Neural progenitor cell (in vitro differentiated cells): ENCODE measurements at regions not wholly inside any gene's neighbourhood (a gene's known extent, or its start where the extent isn't known, plus 50 kb on each side); places are given as distances from the start of the nearest gene placed in this dataset.

Experiments used
- DNase-seq: peaks from one replicate; pipeline ENCODE4 v3.0.0-alpha.2; 2016; ENCODE audit warnings: low spot score
- H2AFZ ChIP-seq: fragments of 200-600 bp; sonication (generic); replicated peaks from 2 replicates; pipeline ENCODE4 v1.6.1; 2016; ENCODE audit warnings: antibody characterized with exemption
- H3F3A ChIP-seq: fragments of 200-600 bp; sonication (generic); 2 replicates; pipeline ENCODE4 v1.6.1; 2016; ENCODE audit warnings: antibody characterized with exemption, low read depth
- H3K27ac ChIP-seq: fragments of 200-600 bp; sonication (generic); 2 replicates; pipeline ENCODE4 v1.5.1; 2016; ENCODE audit warnings: mild to moderate bottlenecking
- H3K27me3 ChIP-seq: fragments of 200-600 bp; sonication (generic); 2 replicates; pipeline ENCODE4 v1.6.1; 2016; ENCODE audit warnings: mild to moderate bottlenecking, moderate library complexity
- H3K36me3 ChIP-seq: fragments of 200-600 bp; sonication (generic); 2 replicates; pipeline ENCODE4 v1.5.1; 2016
- H3K4me1 ChIP-seq: fragments of 200-600 bp; sonication (generic); 2 replicates; pipeline ENCODE4 v1.6.1; 2016; ENCODE audit warnings: mixed run types
- H3K4me2 ChIP-seq: fragments of 200-600 bp; sonication (generic); 2 replicates; pipeline ENCODE4 v1.6.1; 2016
- H3K4me3 ChIP-seq: fragments of 200-600 bp; sonication (generic); 2 replicates; pipeline ENCODE4 v1.5.1; 2016
- H3K79me2 ChIP-seq: fragments of 200-600 bp; sonication (generic); 2 replicates; pipeline ENCODE4 v1.6.1; 2016; ENCODE audit warnings: low read depth
- H3K9ac ChIP-seq: fragments of 200-600 bp; sonication (generic); 2 replicates; pipeline ENCODE4 v1.6.1; 2016
- H3K9me3 ChIP-seq: fragments of 200-600 bp; sonication (generic); 2 replicates; pipeline ENCODE4 v1.5.1; 2016; ENCODE audit warnings: low read depth
- H4K20me1 ChIP-seq: fragments of 200-600 bp; sonication (generic); 2 replicates; pipeline ENCODE4 v1.6.1; 2016; ENCODE audit warnings: low read depth
- H3K27ac Mint-ChIP-seq: 3 replicates; pipeline ENCODE4 v1.8.0; 2021; ENCODE audit warnings: mixed read lengths
- H3K27me3 Mint-ChIP-seq: 2 replicates; pipeline ENCODE4 v1.8.0; 2022; ENCODE audit warnings: low read depth, mild to moderate bottlenecking, inconsistent platforms, moderate library complexity, mixed read lengths; ENCODE audit not compliant: insufficient read depth
- H3K36me3 Mint-ChIP-seq: 3 replicates; pipeline ENCODE4 v1.8.0; 2021; ENCODE audit warnings: mixed read lengths
- H3K4me1 Mint-ChIP-seq: 3 replicates; pipeline ENCODE4 v1.8.0; 2021; ENCODE audit warnings: mixed read lengths
- H3K4me3 Mint-ChIP-seq: 3 replicates; pipeline ENCODE4 v1.8.0; 2021; ENCODE audit warnings: mild to moderate bottlenecking, moderate library complexity, mixed read lengths
- H3K9me3 Mint-ChIP-seq: 3 replicates; pipeline ENCODE4 v1.8.0; 2020; ENCODE audit warnings: mixed read lengths
- EZH2 ChIP-seq: fragments of 200-600 bp; sonication (generic); IDR thresholded peaks from 2 replicates; pipeline ENCODE4 v1.6.1; 2017; ENCODE audit warnings: antibody characterized with exemption, mild to moderate bottlenecking, moderate library complexity
- EZH2phosphoT487 ChIP-seq: fragments of 200-600 bp; sonication (generic); IDR thresholded peaks from 2 replicates; pipeline ENCODE4 v1.6.1; 2017; ENCODE audit warnings: antibody characterized with exemption
- TF ChIP-seq, protein P1 (sequence below): fragments of 200-600 bp; sonication (generic); IDR thresholded peaks from 2 replicates; pipeline ENCODE4 v1.5.1; 2017; ENCODE audit warnings: antibody characterized with exemption, mild to moderate bottlenecking

DNA sequence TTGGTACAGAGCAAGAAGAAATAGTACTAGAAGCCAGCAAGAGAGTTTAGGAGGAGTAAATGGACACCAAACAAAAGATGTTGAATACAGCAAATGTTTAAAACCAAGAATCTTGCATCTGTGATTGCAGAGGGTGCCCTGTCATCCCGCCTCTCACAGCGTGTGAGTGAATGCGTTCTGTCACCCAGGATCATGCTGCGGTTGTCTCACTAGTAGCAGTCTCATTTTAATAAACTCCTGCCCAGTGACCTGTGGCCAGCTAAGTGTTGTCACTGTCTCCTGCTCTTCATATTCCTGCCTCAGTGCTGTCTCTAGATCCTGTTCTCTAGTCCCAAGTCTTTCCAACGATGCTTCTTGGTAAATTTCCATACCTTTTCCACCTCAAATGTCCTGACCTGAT, 584.6 kb downstream of the MCTP2 start:
- no peak for TF ChIP-seq EZH2
- TF ChIP-seq, protein P1, sequence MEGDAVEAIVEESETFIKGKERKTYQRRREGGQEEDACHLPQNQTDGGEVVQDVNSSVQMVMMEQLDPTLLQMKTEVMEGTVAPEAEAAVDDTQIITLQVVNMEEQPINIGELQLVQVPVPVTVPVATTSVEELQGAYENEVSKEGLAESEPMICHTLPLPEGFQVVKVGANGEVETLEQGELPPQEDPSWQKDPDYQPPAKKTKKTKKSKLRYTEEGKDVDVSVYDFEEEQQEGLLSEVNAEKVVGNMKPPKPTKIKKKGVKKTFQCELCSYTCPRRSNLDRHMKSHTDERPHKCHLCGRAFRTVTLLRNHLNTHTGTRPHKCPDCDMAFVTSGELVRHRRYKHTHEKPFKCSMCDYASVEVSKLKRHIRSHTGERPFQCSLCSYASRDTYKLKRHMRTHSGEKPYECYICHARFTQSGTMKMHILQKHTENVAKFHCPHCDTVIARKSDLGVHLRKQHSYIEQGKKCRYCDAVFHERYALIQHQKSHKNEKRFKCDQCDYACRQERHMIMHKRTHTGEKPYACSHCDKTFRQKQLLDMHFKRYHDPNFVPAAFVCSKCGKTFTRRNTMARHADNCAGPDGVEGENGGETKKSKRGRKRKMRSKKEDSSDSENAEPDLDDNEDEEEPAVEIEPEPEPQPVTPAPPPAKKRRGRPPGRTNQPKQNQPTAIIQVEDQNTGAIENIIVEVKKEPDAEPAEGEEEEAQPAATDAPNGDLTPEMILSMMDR: no peak
- no peak for TF ChIP-seq EZH2phosphoT487
- no peaks in the 10 kb centered on the region for H3K27me3 ChIP-seq
- no peaks in the 10 kb centered on the region for H3K9me3 ChIP-seq
- H3K9ac ChIP-seq: no peak overlapping the region
- no peaks in the 10 kb centered on the region for H3K36me3 ChIP-seq
- H3K79me2 ChIP-seq: no peaks in the 10 kb centered on the region
- Mint-ChIP-seq H3K36me3 (no peaks in the 10 kb centered on the region), H3K9me3 (no peaks in the 10 kb centered on the region), H3K4me1 (no peaks in the 10 kb centered on the region), H3K27ac (peak overlapping the region; percentile 11), H3K4me3 (no peak overlapping the region), H3K27me3 (peaks cover 5% of the 10 kb centered on the region)
- H3K4me3 ChIP-seq: no peak overlapping the region
- no peaks in the 10 kb centered on the region for H3K4me1 ChIP-seq
- no peak overlapping the region for H3K4me2 ChIP-seq
- peak overlapping the region; percentile 65 for H2AFZ ChIP-seq
- no peaks in the 10 kb centered on the region for H3F3A ChIP-seq
- no peak for DNase-seq
- H4K20me1 ChIP-seq: no peaks in the 10 kb centered on the region
- H3K27ac ChIP-seq: no peak overlapping the region

DNA sequence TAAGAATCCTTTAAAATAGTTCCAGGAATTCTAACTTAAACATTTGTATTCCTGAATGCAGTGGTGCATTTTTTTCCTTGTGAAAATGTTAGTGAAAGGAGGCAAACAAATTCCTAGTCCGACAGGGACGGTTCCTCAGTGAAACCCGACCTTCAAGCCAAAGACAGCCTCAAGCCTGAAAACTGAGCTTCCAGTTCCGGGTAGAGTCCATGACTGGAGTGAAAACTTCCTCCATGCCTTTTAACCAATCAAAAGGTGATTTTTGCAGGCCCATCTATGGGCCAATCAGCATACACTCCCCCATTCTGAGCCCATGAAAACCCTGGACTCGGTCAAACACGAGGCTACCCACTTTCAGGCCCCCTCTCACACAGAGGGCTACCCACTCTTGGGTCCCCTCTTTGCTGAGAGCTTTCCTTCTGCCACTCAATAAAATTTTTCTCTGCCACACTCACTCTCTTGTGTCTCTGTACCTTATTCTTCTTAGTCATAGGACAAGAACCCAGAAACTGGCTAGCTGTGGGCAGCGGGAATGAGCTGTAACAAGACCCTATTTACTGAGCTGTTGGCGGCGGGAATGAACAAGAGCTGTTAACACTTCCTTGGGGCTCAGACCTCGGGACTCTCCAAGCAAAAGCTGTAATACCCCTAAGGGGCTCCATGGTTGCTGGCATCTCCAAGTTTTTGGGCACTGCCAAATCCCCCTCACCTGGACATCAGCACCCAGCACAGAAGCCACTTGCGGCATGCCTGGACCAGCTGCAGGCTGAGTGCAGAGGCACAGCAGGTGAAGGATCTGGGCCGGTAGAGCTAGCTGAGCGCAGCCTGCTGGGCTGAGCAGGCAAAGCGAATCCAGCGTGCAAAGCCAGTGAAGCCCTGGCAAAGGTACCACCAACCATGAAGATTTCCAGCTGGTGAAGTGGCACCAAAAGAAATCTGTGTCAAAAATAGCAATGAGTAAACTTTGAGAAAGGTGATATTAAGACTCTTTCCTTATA, 598.8 kb downstream of the MCTP2 start:
- peak; percentile 10 for DNase-seq
- Mint-ChIP-seq H3K4me1 (peaks cover 5% of the 10 kb centered on the region), H3K4me3 (no peak overlapping the region), H3K36me3 (no peaks in the 10 kb centered on the region), H3K27ac (no peak overlapping the region), H3K9me3 (no peaks in the 10 kb centered on the region), H3K27me3 (no peaks in the 10 kb centered on the region)
- Histone ChIP-seq H3K79me2 (no peaks in the 10 kb centered on the region), H3K9ac (no peak overlapping the region), H3K9me3 (no peaks in the 10 kb centered on the region), H3K36me3 (no peaks in the 10 kb centered on the region), H3K4me2 (no peak overlapping the region), H3K27me3 (no peaks in the 10 kb centered on the region), H3F3A (no peaks in the 10 kb centered on the region), H3K4me1 (peaks cover 8% of the 10 kb centered on the region), H2AFZ (peak overlapping the region; percentile 89), H4K20me1 (no peaks in the 10 kb centered on the region), H3K4me3 (no peak overlapping the region), H3K27ac (no peak overlapping the region)
- TF ChIP-seq EZH2 (no peak), EZH2phosphoT487 (no peak)
- TF ChIP-seq, protein P1: no peak

DNA sequence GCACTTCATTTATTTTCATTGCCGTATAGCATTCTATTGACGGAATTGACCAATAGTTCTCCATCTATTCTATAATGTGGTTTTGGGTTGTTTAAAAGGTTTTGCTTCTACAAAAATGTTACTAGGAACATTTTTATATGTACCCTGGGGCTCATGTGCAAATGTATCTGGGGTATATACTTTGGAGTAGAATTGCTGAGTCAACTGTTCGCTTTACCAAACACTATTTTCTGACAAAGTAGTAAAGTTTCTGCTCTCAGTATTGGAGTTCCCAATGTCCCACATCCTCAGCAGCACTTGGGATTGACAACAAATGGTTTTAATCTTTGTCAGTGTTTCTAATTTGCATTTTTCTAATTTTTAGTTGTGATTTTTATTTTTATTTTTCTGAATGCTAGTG, 602.6 kb downstream of the MCTP2 start:
- no peaks in the 10 kb centered on the region for H3K27me3 Mint-ChIP-seq

More for the DNA sequence above, 602.6 kb downstream of the MCTP2 start:
- H3K4me2 ChIP-seq: no peak overlapping the region
- no peaks in the 10 kb centered on the region for H4K20me1 ChIP-seq
- Mint-ChIP-seq H3K27ac (no peak overlapping the region), H3K9me3 (peaks cover 2% of the 10 kb centered on the region), H3K4me3 (no peak overlapping the region), H3K4me1 (no peaks in the 10 kb centered on the region), H3K36me3 (no peaks in the 10 kb centered on the region)
- no peak overlapping the region for H2AFZ ChIP-seq
- no peak overlapping the region for H3K27ac ChIP-seq
- TF ChIP-seq EZH2phosphoT487 (no peak), EZH2 (no peak)
- TF ChIP-seq, protein P1: no peak
- no peak overlapping the region for H3K9ac ChIP-seq
- no peaks in the 10 kb centered on the region for H3K27me3 ChIP-seq
- no peaks in the 10 kb centered on the region for H3K9me3 ChIP-seq
- H3K4me3 ChIP-seq: no peak overlapping the region
- no peaks in the 10 kb centered on the region for H3K79me2 ChIP-seq
- DNase-seq: no peak
- H3K36me3 ChIP-seq: no peaks in the 10 kb centered on the region
- no peaks in the 10 kb centered on the region for H3F3A ChIP-seq
- H3K4me1 ChIP-seq: peaks cover 8% of the 10 kb centered on the region
